ENCODE measurements at regions not wholly inside any gene's neighbourhood (a gene's known extent, or its start where the extent isn't known, plus 50 kb on each side); places are given as distances from the start of the nearest gene placed in this dataset.

DNA sequence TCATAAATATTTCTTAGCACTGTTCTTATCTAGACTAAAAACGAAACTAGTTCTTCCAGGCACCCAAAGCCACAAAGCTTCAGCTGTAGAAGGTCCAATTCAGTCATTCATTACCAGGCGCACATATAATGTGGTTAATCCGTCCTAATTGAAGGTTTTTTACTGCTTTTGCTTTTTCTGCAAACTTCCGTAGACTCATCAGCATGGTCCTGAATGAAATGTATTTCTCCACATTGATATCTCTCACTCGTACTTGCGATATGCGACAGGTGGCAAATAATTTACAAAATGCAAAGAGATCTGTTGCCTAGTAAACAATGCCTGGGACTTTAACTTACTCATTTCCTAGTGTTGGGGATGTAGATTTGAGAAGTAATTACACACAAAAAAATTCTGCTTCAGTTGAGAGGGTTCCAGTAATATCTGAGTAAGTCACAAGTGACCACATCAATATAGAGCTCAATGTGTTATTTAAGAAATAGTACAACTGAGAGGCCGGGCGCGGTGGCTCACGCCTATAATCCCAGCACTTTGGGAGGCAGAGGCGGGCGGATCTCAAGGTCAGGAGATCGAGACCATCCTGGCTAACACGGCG, 75.0 kb upstream of the MBNL1 start:
- H2AFZ ChIP-seq (ENCODE audit: low read length): no peak overlapping the region
- Mint-ChIP-seq H3K36me3 (ENCODE audit: insufficient read depth in 1 of 3, low read depth in 3 of 3) (no peaks in the 10 kb centered on the region), H3K4me3 (no peak overlapping the region), H3K4me1 (no peaks in the 10 kb centered on the region), H3K9me3 (no peaks in the 10 kb centered on the region), H3K27ac (no peak overlapping the region), H3K27me3 (ENCODE audit: low read depth) (no peaks in the 10 kb centered on the region)
- no peak overlapping the region for H3K4ac ChIP-seq (ENCODE audit: low read depth, low read length)
- H4K8ac ChIP-seq (replicated peaks; ENCODE audit: insufficient read length, low read depth, low read length): no peak overlapping the region
- H4K5ac ChIP-seq (ENCODE audit: insufficient read length, low read depth, low read length): no peak overlapping the region
- H2BK20ac ChIP-seq (ENCODE audit: low read depth, low read length, poor library complexity, severe bottlenecking): no peak overlapping the region
- H3T11ph ChIP-seq (ENCODE audit: low read length): no peak overlapping the region
- no peaks in the 10 kb centered on the region for H4K20me1 ChIP-seq (ENCODE audit: control insufficient read depth, insufficient read depth, insufficient read length)
- H2BK120ac ChIP-seq (ENCODE audit: low read depth, low read length, poor library complexity, severe bottlenecking): no peak overlapping the region
- H3K23ac ChIP-seq (ENCODE audit: insufficient read length, low read depth, low read length): no peak overlapping the region
- no peaks in the 10 kb centered on the region for H3K27me3 ChIP-seq (ENCODE audit: insufficient read depth, low read length)
- no peak overlapping the region for H2BK12ac ChIP-seq (ENCODE audit: insufficient read length, low read depth, low read length)
- H3K9ac ChIP-seq (ENCODE audit: extremely low read depth, insufficient read length, low read length): no peak overlapping the region
- no peak overlapping the region for H2AK5ac ChIP-seq (ENCODE audit: insufficient read length, low read length)
- no peak overlapping the region for H2BK5ac ChIP-seq (ENCODE audit: insufficient read length, low read length)
- H3K9me3 ChIP-seq (ENCODE audit: control insufficient read depth, low read depth, low read length): no peaks in the 10 kb centered on the region
- WGBS (ENCODE audit: extremely low coverage, insufficient read length, low lambda C conversion rate): no CpG with 5 or more reads among the region's 16 CpGs
- no peaks in the 10 kb centered on the region for H3K79me2 ChIP-seq (ENCODE audit: insufficient read depth, low read length)
- H3K4me2 ChIP-seq (ENCODE audit: insufficient read depth, insufficient read length, low read length): no peak overlapping the region
- no peak overlapping the region for H4K91ac ChIP-seq (ENCODE audit: insufficient read length, low read depth, low read length)
- no peaks in the 10 kb centered on the region for H3K4me1 ChIP-seq (ENCODE audit: insufficient read depth, low read length)
- no peak for DNase-seq
- TF ChIP-seq, protein P1, sequence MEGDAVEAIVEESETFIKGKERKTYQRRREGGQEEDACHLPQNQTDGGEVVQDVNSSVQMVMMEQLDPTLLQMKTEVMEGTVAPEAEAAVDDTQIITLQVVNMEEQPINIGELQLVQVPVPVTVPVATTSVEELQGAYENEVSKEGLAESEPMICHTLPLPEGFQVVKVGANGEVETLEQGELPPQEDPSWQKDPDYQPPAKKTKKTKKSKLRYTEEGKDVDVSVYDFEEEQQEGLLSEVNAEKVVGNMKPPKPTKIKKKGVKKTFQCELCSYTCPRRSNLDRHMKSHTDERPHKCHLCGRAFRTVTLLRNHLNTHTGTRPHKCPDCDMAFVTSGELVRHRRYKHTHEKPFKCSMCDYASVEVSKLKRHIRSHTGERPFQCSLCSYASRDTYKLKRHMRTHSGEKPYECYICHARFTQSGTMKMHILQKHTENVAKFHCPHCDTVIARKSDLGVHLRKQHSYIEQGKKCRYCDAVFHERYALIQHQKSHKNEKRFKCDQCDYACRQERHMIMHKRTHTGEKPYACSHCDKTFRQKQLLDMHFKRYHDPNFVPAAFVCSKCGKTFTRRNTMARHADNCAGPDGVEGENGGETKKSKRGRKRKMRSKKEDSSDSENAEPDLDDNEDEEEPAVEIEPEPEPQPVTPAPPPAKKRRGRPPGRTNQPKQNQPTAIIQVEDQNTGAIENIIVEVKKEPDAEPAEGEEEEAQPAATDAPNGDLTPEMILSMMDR (conservative IDR thresholded peaks at IDR 0.05): no peak
- H3K56ac ChIP-seq (ENCODE audit: insufficient read length, low read depth, low read length): no peak overlapping the region
- no peak overlapping the region for H3K18ac ChIP-seq (ENCODE audit: insufficient read length, low read depth, low read length)
- H3K79me1 ChIP-seq (ENCODE audit: insufficient read depth, low read depth, low read length, poor library complexity, severe bottlenecking): no peaks in the 10 kb centered on the region
- no peak overlapping the region for H3K27ac ChIP-seq (ENCODE audit: insufficient read length, low read depth, low read length)
- H3K23me2 ChIP-seq (ENCODE audit: insufficient read length, low read depth, low read length, poor library complexity, severe bottlenecking): no peaks in the 10 kb centered on the region
- H2BK15ac ChIP-seq (ENCODE audit: low read depth, low read length): no peak overlapping the region
- no peak overlapping the region for H3K14ac ChIP-seq (ENCODE audit: insufficient read depth, low read length)

All from H9 (cell line).